Frontal cortex (tissue), 3 donors: ENCODE measurements at regions not wholly inside any gene's neighbourhood (a gene's known extent, or its start where the extent isn't known, plus 50 kb on each side); places are given as distances from the start of the nearest gene placed in this dataset.
A peak's percentile ranks its signal among the peaks of the same experiment; 100 is the strongest.
"Not testable (repeated sequence)": the region's sequence is repeated elsewhere in the genome, so short reads cannot be mapped to it uniquely, and the experiment has no call there.

Experiments used
- DNase-seq, 2 donors: peaks; one replicate each; pipeline ENCODE4 v3.0.0; 2012; ENCODE audit warnings: low spot score in 2 of 2
- FAIRE-seq: peaks from 2 replicates; lab custom pipeline; 2012; peaks lifted over from hg19 to GRCh38; lab: Jason Lieb, UNC
- donor health status: control.
- donor health status: control.
- donor health status: control.

DNA sequence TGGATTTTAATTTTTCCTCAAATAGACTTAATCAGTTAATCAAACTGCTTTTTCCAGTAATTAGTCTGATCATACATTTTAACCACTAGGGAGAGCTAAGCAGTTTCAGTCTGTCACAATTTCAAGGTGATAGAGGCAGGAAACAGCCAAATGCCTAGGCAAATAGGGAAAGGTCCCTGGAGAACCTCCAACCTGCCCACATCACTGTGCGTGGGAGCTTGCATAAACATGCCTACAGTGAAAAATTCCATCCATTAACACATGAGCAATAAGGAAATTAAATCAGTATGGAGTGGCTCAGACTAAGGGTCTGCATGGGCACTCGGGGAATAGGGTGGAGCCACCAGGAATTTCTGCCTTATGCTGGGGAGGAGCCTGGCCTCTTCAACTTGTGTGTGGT lies 74.6 kb downstream of the AASDHPPT start:
- FAIRE-seq: no peak
- no peak for DNase-seq

DNA sequence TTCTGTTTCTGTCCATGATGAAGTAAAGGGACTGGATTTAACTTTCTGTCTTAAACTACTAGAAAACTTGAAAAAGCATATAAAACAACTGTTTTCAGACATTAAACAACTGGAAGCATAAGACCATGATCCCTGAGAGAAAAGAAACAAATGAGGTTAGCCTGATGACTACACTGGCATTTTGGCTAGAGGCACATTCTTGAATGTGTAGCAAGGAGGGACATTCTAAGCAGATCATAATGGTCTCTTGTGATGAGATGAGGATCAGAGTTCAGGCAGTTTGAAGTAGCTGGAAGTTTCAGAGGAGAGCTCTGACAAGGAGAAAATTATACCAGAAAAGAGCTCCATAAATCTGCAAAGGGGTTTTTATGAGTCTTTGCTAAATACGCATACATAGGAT lies 75.4 kb downstream of the AASDHPPT start:
- FAIRE-seq: no peak
- no peak for DNase-seq

DNA sequence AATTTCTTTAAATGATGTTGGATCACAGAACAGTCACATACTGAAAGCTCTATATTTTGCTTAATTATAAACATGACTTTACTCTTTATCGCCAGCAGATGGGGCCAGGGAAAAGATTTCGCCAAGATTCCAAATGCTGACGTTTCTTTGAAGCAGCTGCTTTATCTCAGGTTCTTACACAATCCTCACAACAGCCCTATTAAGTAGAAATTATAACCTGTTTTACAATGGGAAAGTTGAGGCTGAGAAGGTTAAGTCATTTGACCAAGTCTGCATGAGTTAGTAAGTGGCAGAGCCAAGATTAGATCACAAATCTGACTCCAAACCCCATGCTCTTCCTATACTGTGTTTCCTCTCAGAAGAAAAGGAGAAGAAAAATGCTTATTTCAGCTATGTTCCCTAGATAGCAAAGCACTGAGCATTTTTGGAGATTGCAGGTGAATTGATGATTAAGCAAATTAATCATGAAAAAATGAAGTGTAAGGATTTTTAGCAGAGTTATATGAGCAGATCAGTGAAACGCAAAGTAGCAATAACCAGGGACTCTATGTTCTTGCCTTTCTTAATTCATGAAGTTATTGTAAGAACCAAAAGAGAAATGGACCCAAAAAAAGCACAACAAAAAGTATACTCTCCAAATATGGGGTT lies 79.0 kb downstream of the AASDHPPT start:
- DNase-seq (peak in 1 of 2 donors; percentile 22), FAIRE-seq (no peak)

DNA sequence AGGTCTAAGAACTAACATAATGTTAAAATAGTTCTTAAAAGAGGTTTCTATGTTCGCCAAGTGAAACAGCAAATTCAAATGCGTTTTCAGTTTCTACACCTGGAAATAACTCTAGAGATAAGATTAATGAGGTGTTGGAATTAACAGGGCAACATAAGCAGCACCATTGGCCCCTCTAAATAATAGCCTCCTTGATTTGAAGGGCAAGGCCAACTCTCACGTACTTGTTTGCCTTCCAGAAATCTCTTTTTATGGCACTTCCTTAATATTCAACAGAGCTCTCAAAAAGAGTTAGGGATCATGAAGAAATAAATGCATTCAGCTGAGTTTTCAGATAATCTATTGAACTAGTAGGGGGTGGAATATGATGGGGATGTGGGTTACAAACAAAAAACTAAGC lies 80.9 kb downstream of the AASDHPPT start:
- DNase-seq: no peak
- FAIRE-seq: no peak

DNA sequence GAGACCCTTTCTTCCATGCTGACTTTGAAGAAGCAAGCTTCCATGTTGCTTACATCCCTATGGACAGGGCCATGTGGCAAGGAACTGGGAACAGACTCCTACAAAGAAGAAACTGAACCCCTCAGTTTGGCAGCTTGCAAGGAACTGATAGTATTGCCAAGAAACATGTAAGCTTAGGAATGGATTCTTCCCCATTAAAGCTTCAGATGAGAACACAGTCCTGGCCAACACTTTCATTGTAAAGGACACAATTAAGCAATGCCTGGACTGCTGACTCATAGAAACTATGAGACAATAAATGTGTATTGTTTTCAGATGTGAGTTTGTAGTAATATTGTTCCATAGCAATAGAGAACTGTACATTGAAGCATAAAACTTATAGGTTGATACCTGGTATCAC lies 82.4 kb downstream of the AASDHPPT start:
- DNase-seq (no peak), FAIRE-seq (no peak)

DNA sequence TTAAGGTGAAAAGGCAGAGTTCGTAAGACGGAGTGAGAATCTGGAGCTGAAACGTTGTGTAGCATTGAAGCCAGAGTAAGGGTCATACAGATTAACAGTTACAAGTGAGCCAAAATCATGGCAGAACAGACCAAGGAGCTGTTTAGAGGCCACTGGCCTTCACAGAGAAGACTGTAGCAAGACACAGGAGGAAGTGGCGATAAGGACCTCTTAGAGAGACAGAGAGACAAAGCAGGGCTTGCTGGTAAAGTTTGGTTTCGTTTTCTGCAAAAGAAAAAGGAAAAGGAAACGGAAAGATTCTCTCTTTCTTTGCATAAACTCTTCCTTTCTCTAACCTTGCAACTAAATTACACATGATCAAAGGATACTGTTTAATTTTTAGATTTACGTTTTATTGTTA lies 83.0 kb downstream of the AASDHPPT start:
- FAIRE-seq: no peak
- no peak for DNase-seq

DNA sequence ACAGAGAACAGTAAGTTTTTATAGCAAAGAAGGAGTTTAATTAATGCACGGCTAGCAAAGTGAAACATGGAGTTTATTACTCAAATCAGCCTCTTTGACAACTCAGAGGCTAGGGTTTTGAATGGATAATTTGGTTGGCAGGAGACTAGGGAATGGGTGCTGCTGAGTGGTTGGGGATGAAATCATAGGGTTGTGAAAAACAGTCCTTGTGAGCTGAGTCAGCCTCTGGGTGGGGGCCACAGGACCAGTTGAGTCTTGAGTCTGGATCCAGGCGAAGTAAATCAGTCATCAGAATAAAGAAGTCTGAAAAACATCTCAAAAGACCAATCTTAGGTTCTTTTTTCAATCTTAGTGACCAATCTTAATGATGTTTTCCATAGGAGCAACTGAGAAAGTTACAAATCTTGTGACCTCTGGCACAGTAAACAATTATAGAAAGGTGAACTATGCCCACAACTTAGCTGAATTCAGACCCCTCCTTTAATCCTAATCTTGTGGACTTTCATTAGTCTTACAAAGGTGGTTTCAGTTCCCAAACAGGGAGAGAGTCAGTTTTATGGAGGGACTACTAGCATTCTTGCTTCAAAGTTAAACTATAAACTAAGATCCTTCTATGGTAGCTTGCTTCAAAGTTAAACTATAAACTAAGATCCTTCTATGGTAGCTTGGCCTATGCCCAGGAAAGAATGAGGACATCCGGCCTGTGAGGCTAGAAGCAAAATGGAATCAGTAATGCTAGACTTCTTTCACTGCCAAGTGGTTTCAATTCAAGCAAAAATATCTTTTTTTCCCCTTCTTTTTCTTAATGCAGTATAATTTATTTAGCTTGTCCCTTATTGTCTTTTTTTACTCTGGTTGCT lies 84.5 kb downstream of the AASDHPPT start:
- no peak for DNase-seq
- FAIRE-seq: no peak

DNA sequence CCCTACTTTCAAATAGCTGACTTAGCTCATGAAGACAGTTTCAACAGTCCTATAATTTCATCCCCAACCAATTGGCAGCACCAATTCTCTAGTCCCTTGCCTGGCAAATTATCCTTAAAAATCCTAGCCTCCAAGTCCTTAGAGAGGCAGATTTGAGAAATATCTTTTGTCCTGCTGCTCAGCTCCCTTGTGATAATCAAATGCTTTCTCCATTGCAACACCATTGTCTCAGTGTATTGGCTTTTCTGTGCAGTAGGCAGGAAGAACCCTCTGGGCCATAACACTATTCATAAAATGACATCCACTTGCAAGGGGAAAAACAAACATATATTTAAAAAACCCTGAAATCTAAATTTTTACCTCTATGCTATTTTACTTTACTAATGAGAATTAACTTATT lies 89.6 kb downstream of the AASDHPPT start:
- FAIRE-seq: no peak
- no peak for DNase-seq

DNA sequence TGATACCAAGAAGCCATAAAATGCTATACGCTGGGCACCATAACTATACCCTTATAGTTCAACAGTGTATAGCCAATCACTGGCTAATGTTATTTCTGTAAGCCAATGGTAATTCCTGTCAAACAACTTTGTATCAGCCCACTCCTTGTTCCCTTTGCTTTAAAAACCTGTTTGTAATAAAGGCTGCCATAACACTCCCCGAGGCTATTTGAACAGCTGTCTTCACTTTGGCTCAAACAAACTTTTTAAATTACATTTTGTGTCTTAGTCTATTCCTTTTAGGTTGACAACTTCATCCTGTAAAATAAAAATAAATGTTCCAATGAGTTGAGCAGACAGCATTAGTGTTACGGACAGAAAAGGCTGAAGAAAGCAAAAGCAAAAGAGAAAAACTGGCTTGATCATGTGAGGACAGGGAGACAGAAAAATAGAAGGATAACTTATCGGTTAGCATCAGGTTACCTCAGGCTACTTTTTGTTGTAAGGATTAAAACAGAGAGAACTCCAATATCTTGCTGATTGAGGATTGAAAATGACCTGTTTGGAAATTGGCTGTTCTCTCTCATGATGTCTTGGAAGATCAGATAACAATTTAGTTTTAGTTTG lies 95.0 kb downstream of the AASDHPPT start:
- no peak for FAIRE-seq
- DNase-seq: no peak

DNA sequence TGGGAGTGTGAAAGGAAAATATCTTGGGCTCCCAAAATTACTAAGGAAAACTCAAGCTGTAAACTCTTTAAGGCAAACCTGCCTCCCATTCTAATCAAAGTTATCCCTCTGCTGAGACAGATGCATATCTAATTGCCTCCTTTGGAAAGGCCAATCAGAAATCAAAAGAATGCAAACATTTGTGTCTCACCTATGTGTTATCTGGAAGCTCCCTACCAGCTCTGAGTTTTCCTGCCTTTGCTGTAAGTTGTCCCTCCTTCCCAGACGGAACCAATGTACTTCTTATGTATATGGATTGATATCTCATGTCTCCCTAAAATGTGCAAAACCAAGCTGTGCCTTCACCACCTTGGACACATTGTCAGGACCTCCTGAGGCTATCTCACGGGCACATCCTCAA lies 95.8 kb downstream of the AASDHPPT start:
- FAIRE-seq (no peak), DNase-seq (no peak)

DNA sequence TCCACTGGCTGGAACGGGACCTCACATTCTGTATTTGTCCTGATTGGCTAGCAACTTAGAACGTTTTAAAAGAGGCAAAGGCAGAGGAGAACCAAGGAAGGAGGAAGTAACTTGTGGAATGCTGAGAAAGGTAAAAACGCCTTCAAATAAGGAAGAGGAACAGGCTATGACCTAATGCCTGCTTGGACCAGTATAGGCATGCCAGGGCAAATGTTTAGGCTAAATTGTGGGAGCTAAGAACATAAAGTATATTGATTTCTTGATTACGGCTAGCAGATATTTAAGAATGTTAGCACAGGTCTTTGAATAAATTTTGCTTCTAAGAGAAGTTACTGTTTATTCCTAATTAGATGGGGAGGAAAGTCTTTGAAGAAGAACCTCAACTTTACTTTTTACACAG lies 96.5 kb downstream of the AASDHPPT start:
- DNase-seq, FAIRE-seq: not testable (repeated sequence)

DNA sequence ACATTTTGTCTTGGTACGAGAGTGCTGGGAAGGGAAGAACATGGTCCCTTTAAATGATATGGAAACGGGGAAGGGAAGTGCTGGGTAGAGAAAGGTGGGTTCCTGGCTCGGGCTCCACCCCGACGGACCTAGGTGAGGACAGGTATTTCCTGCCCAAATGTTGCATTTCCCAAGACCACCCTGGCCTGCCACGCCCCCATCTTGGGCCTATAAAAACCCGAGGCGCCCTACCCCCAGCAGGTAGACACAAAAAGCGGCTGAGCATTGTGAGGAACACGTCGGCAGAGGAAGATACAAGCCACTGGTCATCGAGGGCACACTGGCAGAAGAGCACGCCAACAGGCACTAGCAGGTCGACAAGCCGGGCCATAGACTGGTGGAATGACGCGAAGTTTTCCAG lies 99.4 kb downstream of the AASDHPPT start:
- no peak for FAIRE-seq
- no peak for DNase-seq

DNA sequence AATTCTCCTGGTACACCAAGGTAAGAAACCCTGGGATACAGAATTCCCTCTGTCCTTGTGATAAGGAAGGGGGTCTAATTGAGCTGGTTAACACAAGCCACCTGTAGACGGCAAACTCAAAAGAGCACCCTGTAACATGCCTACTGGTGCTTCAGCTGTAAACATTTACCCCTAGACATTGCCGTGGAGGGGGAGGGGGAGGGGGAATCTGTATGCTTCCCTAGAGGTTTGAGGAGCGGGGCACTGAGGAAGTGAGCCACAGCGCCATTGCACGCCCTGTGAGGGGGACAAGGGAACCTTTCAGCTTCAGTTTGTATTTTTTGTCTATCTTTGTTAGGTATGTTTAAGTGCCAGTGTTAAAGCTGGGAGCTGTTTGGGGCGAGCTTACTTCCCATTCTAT lies 99.8 kb downstream of the AASDHPPT start:
- FAIRE-seq: no peak
- no peak for DNase-seq

DNA sequence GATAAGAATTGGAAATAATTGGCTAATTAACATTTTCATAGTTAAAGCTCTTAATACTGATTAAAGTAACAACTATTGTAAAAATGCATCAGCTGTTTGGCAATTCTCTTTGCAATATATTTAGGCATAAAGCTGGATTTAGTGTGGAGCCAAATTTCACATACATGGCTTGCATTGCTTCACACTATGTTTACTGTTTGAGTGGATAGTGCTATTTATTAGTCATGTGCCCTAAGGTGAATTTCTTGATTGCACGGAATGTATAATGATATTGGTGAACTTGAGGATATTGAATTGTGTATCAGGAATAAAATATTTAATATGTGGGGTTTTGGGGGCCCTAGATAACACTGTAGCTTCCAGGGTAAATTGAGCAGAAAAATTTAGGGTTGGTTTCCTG lies 100.9 kb downstream of the AASDHPPT start:
- FAIRE-seq (no peak), DNase-seq (no peak)

DNA sequence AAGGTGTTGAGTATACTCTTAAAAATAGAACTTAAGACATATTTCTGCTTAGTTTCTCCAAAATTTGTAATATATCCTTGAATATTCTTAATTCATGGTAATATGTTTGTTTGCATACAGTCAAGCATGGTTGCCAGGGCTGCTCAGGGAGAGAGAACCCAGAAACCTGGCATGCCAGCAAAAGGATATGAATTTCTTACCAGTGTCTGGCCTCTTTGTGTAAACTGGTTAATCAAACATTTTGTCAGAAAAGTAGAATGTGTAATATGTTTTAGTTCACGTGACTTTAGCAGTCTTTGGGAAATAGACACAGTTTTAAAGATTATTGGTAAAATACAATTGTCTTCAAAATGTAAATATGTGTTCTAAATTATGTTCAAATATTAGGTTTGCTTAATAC lies 101.6 kb downstream of the AASDHPPT start:
- no peak for FAIRE-seq

DNA sequence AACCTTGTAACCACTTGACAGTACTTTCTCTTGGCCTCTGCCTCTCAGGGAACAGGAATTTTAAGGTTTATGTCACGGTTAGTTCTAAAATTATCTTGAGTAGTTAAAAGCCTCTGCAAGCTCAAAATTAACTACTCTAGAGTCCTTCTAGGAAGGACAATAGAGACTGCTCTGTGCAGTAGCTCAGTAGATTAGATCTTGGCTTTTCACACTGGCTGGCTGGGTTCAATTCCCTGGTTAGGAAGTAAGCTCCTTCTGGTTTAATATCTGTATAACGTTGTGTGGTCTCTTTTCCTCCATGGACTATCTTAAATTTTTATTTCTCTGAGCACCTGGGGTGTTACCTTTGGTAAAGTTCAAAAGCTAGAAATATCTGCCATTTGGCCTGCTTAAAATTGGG lies 109.2 kb downstream of the AASDHPPT start:
- DNase-seq (no peak), FAIRE-seq (no peak)

More for the DNA sequence above, 101.6 kb downstream of the AASDHPPT start:
- DNase-seq: no peak

DNA sequence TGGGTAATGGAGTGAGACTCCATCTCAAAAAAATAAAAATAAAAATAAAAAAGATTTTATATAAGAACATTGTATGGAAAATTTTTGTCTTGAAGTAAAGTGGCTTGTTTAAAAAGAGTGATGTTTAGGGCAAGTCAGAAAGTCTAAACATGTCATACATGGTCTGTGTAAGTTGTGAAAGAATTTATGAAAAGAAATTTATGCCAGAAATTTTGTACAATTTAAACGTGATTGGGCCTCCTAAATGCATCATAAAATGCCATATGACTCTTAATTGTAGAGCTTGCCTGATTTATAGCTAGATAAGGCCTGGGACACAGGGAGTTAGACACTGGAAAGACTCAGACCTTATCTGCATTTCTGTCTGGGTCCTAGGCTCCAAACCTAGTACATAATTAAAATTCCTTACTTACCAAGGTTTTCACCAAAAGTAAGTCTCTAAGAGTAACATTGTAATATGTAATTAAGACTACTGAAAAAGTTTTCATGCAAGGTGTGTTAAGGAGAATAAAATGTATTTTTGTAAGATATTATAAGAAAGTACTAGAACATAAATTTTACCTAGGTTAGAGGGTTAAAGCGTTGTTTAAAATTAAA lies 110.5 kb downstream of the AASDHPPT start:
- no peak for DNase-seq
- no peak for FAIRE-seq

DNA sequence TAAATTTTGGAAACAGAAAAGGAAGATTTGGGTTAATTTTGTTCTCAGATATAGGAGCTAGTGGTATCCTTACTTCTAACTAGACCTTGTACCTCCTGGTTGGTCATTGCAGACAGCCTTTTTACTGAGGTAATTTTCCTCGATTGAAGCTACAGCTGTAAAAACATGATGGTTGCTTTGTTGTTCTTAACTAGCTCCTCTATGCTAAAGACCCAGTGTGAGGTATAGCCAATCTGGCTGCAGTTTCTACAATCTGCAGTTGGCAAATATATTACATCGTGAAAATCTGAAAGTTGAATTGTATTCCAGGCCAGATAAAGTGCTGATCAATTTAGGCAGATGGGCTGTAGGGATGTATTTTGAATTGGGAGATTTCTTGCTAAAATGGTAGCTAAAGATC lies 116.5 kb downstream of the AASDHPPT start:
- DNase-seq (no peak), FAIRE-seq (no peak)

DNA sequence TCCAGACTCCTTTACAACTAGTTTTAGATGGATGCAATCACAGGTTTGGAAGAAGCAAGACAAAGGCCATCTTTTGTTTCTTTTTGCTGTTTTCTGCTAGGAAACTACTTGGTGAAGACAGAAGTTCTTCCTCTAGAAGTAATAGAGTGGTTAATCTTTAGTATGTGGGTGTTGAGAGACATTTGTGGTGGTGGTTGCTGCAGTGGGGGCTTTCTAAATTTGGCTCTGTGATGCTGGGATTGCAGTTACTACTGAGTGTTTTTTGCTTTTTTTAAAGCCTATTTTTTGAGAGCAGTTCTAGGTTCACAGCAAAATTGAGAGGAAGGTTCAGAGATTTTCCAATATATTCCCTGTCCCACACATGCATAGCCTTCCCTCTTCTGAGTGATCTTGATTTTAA lies 120.0 kb downstream of the AASDHPPT start:
- DNase-seq (no peak), FAIRE-seq (no peak)

DNA sequence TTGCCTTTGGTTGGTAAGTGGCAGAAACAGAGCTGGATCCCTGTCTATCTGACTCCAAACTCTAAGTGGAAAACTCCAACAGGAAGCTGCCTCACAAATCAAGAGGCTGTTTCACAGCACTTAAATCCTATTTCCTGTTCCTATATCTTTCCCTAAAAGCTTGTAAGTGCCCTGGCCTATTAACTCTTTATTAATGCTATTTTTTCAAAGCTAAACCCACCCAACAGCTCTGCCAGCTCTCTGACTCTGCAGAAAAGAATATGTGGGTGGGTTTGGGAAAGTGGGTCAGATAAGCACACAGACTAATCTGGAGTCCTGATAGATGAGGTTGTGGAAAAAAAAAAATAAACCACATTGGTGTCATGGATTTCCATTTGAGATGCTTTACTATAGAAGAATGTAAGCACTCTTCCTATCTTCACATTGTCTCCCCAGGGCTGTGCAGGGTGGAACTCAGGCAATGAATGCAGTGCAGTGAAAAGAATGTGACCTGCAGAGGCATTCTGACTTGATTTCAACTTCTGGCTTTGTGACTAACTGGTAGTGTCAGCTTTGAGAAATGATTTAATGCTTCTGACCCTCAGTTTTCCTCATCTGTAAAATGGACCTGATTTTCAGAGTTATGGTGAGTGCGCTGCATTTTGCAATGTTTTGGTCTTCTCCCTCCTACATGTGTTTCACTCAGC lies 125.6 kb downstream of the AASDHPPT start:
- FAIRE-seq: no peak
- no peak for DNase-seq
